Neural cell (in vitro differentiated cells): ENCODE measurements at regions not wholly inside any gene's neighbourhood (a gene's known extent, or its start where the extent isn't known, plus 50 kb on each side); places are given as distances from the start of the nearest gene placed in this dataset.
A peak's percentile ranks its signal among the peaks of the same experiment; 100 is the strongest.

Source experiments
- H2AFZ ChIP-seq: fragments of 200-600, 300-800 bp; sonication (generic), shearing (Covaris generic); 2 replicates; pipeline ENCODE4 v1.6.0; 2014; ENCODE audit warnings: low read depth, mild to moderate bottlenecking, antibody characterized with exemption, low read length, moderate library complexity
- H3F3A ChIP-seq: fragments of 200-600 bp; shearing (Covaris generic); 2 replicates; pipeline ENCODE4 v1.6.1; 2016; ENCODE audit warnings: mild to moderate bottlenecking, moderate library complexity, mixed read lengths, antibody characterized with exemption, low read length; ENCODE audit not compliant: insufficient read depth, poor library complexity, severe bottlenecking
- H3K27ac ChIP-seq: fragments of 200-600, 300-800 bp; sonication (generic), shearing (Covaris generic); 2 replicates; pipeline ENCODE4 v1.5.1; 2014; ENCODE audit warnings: mild to moderate bottlenecking, low read length, moderate library complexity
- H3K27me3 ChIP-seq: fragments of 300-800, 200-600 bp; sonication (generic), shearing (Covaris generic); 2 replicates; pipeline ENCODE4 v1.6.0; 2014; ENCODE audit warnings: mild to moderate bottlenecking, low read depth, low read length, moderate library complexity; ENCODE audit not compliant: insufficient read depth
- H3K36me3 ChIP-seq: fragments of 300-800, 200-600 bp; sonication (generic), shearing (Covaris generic); 2 replicates; pipeline ENCODE4 v1.5.1; 2014; ENCODE audit warnings: mild to moderate bottlenecking, antibody characterized with exemption, low read length, moderate library complexity; ENCODE audit not compliant: insufficient read depth
- H3K4me2 ChIP-seq: fragments of 300-800, 200-600 bp; sonication (generic), shearing (Covaris generic); 2 replicates; pipeline ENCODE4 v1.6.0; 2014; ENCODE audit warnings: mild to moderate bottlenecking, low read length
- H3K4me3 ChIP-seq: fragments of 300-800, 200-600 bp; sonication (generic), shearing (Covaris generic); 2 replicates; pipeline ENCODE4 v1.5.1; 2014; ENCODE audit warnings: mild to moderate bottlenecking, low read length, moderate library complexity
- H3K79me2 ChIP-seq: fragments of 200-600 bp; shearing (Covaris generic); replicated peaks from 2 replicates; pipeline ENCODE4 v1.6.0; 2014; ENCODE audit warnings: mild to moderate bottlenecking, low read length, moderate library complexity; ENCODE audit not compliant: insufficient read depth
- H3K9ac ChIP-seq: fragments of 300-800, 200-600 bp; sonication (generic), shearing (Covaris generic); 2 replicates; pipeline ENCODE4 v1.6.1; 2016; ENCODE audit warnings: mild to moderate bottlenecking, low read length, mixed read lengths
- H3K9me2 ChIP-seq: fragments of 200-600 bp; shearing (Covaris generic); 2 replicates; pipeline ENCODE4 v1.6.1; 2016; ENCODE audit warnings: mild to moderate bottlenecking, low read length, mixed read lengths; ENCODE audit not compliant: insufficient read depth
- H3K9me3 ChIP-seq: fragments of 200-600, 300-800 bp; sonication (generic), shearing (Covaris generic); 2 replicates; pipeline ENCODE4 v1.6.1; 2016; ENCODE audit warnings: mild to moderate bottlenecking, mixed run types, low read length, moderate library complexity, mixed read lengths
- H4K20me1 ChIP-seq: fragments of 200-600 bp; shearing (Covaris generic); 2 replicates; pipeline ENCODE4 v1.6.1; 2016; ENCODE audit warnings: mild to moderate bottlenecking, mixed run types; ENCODE audit not compliant: insufficient read depth
- CTCF ChIP-seq: fragments of 450-650 bp; IDR thresholded peaks from 2 replicates; pipeline ENCODE4 v1.5.1; 2014; ENCODE audit warnings: antibody characterized with exemption, mild to moderate bottlenecking, moderate library complexity; ENCODE audit not compliant: poor library complexity, severe bottlenecking
- EP300 ChIP-seq: fragments of 450-650 bp; conservative IDR thresholded peaks from 2 replicates; pipeline ENCODE4 v1.6.1; 2014; ENCODE audit warnings: antibody characterized with exemption, mild to moderate bottlenecking, moderate library complexity; ENCODE audit not compliant: poor library complexity, severe bottlenecking
- EZH2 ChIP-seq: fragments of 200-600, 300-800 bp; shearing (Covaris generic), sonication (generic); IDR thresholded peaks from 2 replicates; pipeline ENCODE4 v1.6.1; 2014; ENCODE audit warnings: antibody characterized with exemption, low read length, borderline replicate concordance, mild to moderate bottlenecking; ENCODE audit not compliant: insufficient read depth, poor library complexity, severe bottlenecking
- MXI1 ChIP-seq: fragments of 450-650 bp; conservative IDR thresholded peaks from 2 replicates; pipeline ENCODE4 v1.6.1; 2014; ENCODE audit warnings: antibody characterized with exemption, mild to moderate bottlenecking; ENCODE audit not compliant: poor library complexity, severe bottlenecking
- POLR2AphosphoS5 ChIP-seq: IDR thresholded peaks from 2 replicates; pipeline ENCODE4 v1.6.1; 2012
- RAD21 ChIP-seq: fragments of 450-650 bp; conservative IDR thresholded peaks from 2 replicates; pipeline ENCODE4 v1.6.1; 2014; ENCODE audit warnings: antibody characterized with exemption, mild to moderate bottlenecking, moderate library complexity
- REST ChIP-seq: IDR thresholded peaks from 2 replicates; pipeline ENCODE4 v1.6.1; 2012; ENCODE audit warnings: borderline replicate concordance
- SMC3 ChIP-seq: fragments of 450-650 bp; conservative IDR thresholded peaks from 2 replicates; pipeline ENCODE4 v1.6.1; 2014; ENCODE audit warnings: antibody characterized with exemption, mild to moderate bottlenecking, moderate library complexity; ENCODE audit not compliant: poor library complexity
- TAF1 ChIP-seq: IDR thresholded peaks from 2 replicates; pipeline ENCODE4 v1.6.1; 2012; ENCODE audit warnings: low read depth

- Histone ChIP-seq H3K27me3 (no peaks in the 10 kb centered on the region), H3F3A (no peaks in the 10 kb centered on the region), H3K79me2 (no peaks in the 10 kb centered on the region), H3K4me3 (peak overlapping the region; percentile 12), H2AFZ (no peak overlapping the region), H3K9ac (no peak overlapping the region), H3K9me3 (no peaks in the 10 kb centered on the region), H3K27ac (peak overlapping the region; percentile 36), H3K4me2 (no peak overlapping the region), H3K36me3 (no peaks in the 10 kb centered on the region), H3K9me2 (no peaks in the 10 kb centered on the region), H4K20me1 (no peaks in the 10 kb centered on the region)
- TF ChIP-seq POLR2AphosphoS5 (no peak), TAF1 (peak; percentile 28), EZH2 (no peak), MXI1 (no peak), CTCF (no peak), SMC3 (peak; percentile 37), REST (no peak), EP300 (peak; percentile 15), RAD21 (peak; percentile 42)
Observed at GRCh38 chr2:120429586-120430500, 83.9 kb downstream of the INHBB start.

DNA sequence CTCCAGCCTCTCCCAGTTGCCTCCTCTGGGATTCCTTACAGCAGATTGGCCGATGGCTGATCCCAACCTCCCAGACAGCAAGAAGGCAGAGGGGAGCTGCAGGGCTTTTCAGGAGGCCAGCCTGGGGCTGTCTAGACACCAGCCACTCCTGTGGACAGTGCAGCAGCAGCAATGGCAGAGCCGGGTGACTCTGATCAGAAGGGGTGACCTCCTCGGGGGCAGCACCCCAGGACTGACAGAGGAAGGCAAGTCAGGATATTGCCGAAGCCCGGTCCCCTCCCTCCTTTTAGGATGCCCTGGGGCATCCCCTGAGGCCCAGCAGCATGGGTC, 84.5 kb downstream of the INHBB start:
- TF ChIP-seq CTCF (no peak), SMC3 (no peak), POLR2AphosphoS5 (no peak), EP300 (no peak), RAD21 (no peak), MXI1 (no peak), EZH2 (no peak), REST (no peak), TAF1 (no peak)
- Histone ChIP-seq H3K27me3 (no peaks in the 10 kb centered on the region), H3K4me2 (no peak overlapping the region)

More for the DNA sequence above, 84.5 kb downstream of the INHBB start:
- Histone ChIP-seq H3K27ac (peak overlapping the region; percentile 36), H3K4me3 (peak overlapping the region; percentile 12), H3F3A (no peaks in the 10 kb centered on the region), H3K79me2 (no peaks in the 10 kb centered on the region), H3K36me3 (no peaks in the 10 kb centered on the region), H2AFZ (no peak overlapping the region), H3K9me3 (no peaks in the 10 kb centered on the region), H4K20me1 (no peaks in the 10 kb centered on the region), H3K9me2 (no peaks in the 10 kb centered on the region), H3K9ac (no peak overlapping the region)
